ENCODE measurements at regions not wholly inside any gene's neighbourhood (a gene's known extent, or its start where the extent isn't known, plus 50 kb on each side); places are given as distances from the start of the nearest gene placed in this dataset.

DNA sequence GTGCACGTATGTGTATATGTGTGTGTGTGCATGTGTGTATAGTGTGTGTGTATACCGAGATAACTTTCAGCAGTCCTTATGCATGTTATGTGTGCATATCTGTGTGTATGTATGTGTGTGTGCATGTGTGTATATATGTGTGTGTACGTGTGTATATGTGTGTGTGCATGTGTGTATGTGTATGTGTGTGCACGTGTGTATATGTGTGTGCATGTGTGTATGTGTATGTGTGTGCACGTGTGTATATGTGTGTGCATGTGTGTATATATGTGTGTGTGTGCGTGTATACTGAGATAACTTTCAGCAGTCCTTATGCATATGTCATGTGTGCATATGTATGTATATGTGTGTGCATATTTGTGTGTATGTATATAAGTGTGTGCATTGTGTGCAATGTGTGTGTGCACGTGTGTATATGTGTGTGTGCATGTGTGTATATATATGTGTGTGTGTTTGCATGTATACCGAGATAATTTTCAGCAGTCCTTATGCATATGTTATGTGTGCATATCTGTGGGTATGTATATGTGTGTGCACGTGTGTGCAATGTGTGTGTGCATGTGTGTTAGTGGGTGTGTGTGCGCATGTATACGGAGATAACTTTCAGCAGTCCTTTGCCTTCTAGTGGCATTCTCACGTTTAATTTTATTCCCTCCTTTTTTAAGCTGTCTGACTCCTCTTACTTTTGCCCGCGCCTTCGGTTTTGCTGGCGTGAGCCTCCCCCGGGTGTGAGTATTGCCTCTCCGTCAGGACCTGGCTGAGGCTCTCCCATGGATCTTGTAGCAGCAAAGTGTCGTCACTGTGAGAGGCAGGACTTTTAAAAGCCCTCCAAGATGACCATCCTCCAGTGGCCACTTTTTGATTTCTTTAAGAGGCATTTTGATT, 99.6 kb upstream of the SHOX start:
- no peaks in the 10 kb centered on the region for H3K4me1 Mint-ChIP-seq (ENCODE audit: unreplicated experiment)
- no peaks in the 10 kb centered on the region for H3K9me3 Mint-ChIP-seq
- no peak for DNase-seq (ENCODE audit: extremely low spot score, unreplicated experiment)
- peaks cover 19% of the 10 kb centered on the region for H3K27me3 Mint-ChIP-seq
- no peaks in the 10 kb centered on the region for H3K36me3 Mint-ChIP-seq
- TF ChIP-seq, protein P1, sequence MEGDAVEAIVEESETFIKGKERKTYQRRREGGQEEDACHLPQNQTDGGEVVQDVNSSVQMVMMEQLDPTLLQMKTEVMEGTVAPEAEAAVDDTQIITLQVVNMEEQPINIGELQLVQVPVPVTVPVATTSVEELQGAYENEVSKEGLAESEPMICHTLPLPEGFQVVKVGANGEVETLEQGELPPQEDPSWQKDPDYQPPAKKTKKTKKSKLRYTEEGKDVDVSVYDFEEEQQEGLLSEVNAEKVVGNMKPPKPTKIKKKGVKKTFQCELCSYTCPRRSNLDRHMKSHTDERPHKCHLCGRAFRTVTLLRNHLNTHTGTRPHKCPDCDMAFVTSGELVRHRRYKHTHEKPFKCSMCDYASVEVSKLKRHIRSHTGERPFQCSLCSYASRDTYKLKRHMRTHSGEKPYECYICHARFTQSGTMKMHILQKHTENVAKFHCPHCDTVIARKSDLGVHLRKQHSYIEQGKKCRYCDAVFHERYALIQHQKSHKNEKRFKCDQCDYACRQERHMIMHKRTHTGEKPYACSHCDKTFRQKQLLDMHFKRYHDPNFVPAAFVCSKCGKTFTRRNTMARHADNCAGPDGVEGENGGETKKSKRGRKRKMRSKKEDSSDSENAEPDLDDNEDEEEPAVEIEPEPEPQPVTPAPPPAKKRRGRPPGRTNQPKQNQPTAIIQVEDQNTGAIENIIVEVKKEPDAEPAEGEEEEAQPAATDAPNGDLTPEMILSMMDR (conservative IDR thresholded peaks at IDR 0.05), result no peak
- H3K4me3 Mint-ChIP-seq, result no peak overlapping the region
- H3K27ac Mint-ChIP-seq, result no peak overlapping the region

- Mint-ChIP-seq H3K4me1 (ENCODE audit: unreplicated experiment) (no peaks in the 10 kb centered on the region), H3K4me3 (no peak overlapping the region), H3K27ac (no peak overlapping the region), H3K9me3 (no peaks in the 10 kb centered on the region), H3K27me3 (peaks cover 13% of the 10 kb centered on the region), H3K36me3 (no peaks in the 10 kb centered on the region)
- DNase-seq (ENCODE audit: extremely low spot score, unreplicated experiment), result no peak
- TF ChIP-seq, protein P1 (conservative IDR thresholded peaks at IDR 0.05), result no peak
Measured at GRCh38 chrX:531611-531936, 99.0 kb upstream of the SHOX start.

DNA sequence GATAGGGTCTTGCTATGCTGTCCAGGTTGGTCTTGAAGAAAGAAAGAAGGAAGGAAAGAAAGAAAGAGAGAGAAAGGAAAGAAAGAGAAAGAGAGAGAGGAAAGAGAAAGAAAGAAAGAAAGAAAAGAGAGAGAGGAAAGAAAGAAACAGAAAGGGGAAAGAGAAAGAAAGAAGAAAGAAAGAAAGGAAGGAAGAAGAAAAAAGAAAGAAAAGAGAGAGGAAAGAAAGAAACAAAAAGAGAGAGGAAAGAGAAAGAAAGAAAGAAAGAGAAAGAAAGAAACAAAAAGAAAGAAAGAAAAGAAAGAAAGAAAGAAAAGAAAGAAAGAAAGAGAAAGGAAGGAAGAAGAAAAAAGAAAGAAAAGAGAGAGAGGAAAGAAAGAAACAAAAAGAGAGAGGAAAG, 95.8 kb upstream of the SHOX start:
- H3K27ac Mint-ChIP-seq, result no peak overlapping the region
- no peak overlapping the region for H3K4me3 Mint-ChIP-seq
- no peaks in the 10 kb centered on the region for H3K36me3 Mint-ChIP-seq
- H3K9me3 Mint-ChIP-seq, result peaks cover 5% of the 10 kb centered on the region
- peaks cover 7% of the 10 kb centered on the region for H3K27me3 Mint-ChIP-seq
- H3K4me1 Mint-ChIP-seq (ENCODE audit: unreplicated experiment), result no peaks in the 10 kb centered on the region
- DNase-seq (ENCODE audit: extremely low spot score, unreplicated experiment), result no peak
- TF ChIP-seq, protein P1 (conservative IDR thresholded peaks at IDR 0.05), result no peak

- Mint-ChIP-seq H3K4me1 (ENCODE audit: unreplicated experiment) (no peaks in the 10 kb centered on the region), H3K9me3 (peaks cover 7% of the 10 kb centered on the region), H3K27me3 (no peaks in the 10 kb centered on the region), H3K36me3 (no peaks in the 10 kb centered on the region), H3K27ac (no peak overlapping the region), H3K4me3 (no peak overlapping the region)
- no peak for DNase-seq (ENCODE audit: extremely low spot score, unreplicated experiment)
- TF ChIP-seq, protein P1 (conservative IDR thresholded peaks at IDR 0.05), result no peak
Measured at GRCh38 chrX:536616-537015, 94.0 kb upstream of the SHOX start.

- Mint-ChIP-seq H3K9me3 (peaks cover 9% of the 10 kb centered on the region), H3K27ac (no peak overlapping the region), H3K4me3 (no peak overlapping the region), H3K36me3 (no peaks in the 10 kb centered on the region), H3K27me3 (no peaks in the 10 kb centered on the region), H3K4me1 (ENCODE audit: unreplicated experiment) (no peaks in the 10 kb centered on the region)
- DNase-seq (ENCODE audit: extremely low spot score, unreplicated experiment), result no peak
- TF ChIP-seq, protein P1 (conservative IDR thresholded peaks at IDR 0.05), result no peak
Measured at GRCh38 chrX:537151-537550, 93.4 kb upstream of the SHOX start.

Data from type B pancreatic cell (in vitro differentiated cells).